AG09309 (cell line): ENCODE measurements at regions not wholly inside any gene's neighbourhood (a gene's known extent, or its start where the extent isn't known, plus 50 kb on each side); places are given as distances from the start of the nearest gene placed in this dataset.

Experiments used
- DNase-seq: peaks from one replicate; pipeline ENCODE4 v3.0.0-alpha.2; 2010; ENCODE audit warnings: low read depth
- H3K4me3 ChIP-seq: 2 replicates; pipeline ENCODE4 v1.5.1; 2011; ENCODE audit warnings: mild to moderate bottlenecking, low read depth, low read length, moderate library complexity; ENCODE audit not compliant: control insufficient read depth
- CTCF ChIP-seq: IDR thresholded peaks from 2 replicates; pipeline ENCODE4 v1.5.1; 2011; ENCODE audit warnings: mild to moderate bottlenecking, low read depth, low read length, inconsistent platforms; ENCODE audit not compliant: insufficient read depth, control insufficient read depth; ENCODE audit errors: missing control alignments

- DNase-seq = no peak
- no peak for TF ChIP-seq CTCF
- H3K4me3 ChIP-seq = no peak overlapping the region
These were observed 50.3 kb downstream of the UTRN start for GRCh38 chr6:144335311-144335861.

- H3K4me3 ChIP-seq = no peak overlapping the region
- no peak for TF ChIP-seq CTCF
- DNase-seq = no peak
These were observed 50.8 kb downstream of the UTRN start for GRCh38 chr6:144335914-144336313.

- no peak for DNase-seq
- H3K4me3 ChIP-seq = no peak overlapping the region
- no peak for TF ChIP-seq CTCF
These were observed 51.8 kb downstream of the UTRN start for GRCh38 chr6:144336900-144337299.

- TF ChIP-seq CTCF = no peak
These were observed 53.3 kb downstream of the UTRN start for GRCh38 chr6:144338474-144338873.

GRCh38 chr6:144338951-144339700 lies 54.0 kb downstream of the UTRN start:
- H3K4me3 ChIP-seq = no peak overlapping the region
- no peak for TF ChIP-seq CTCF
- no peak for DNase-seq

More at GRCh38 chr6:144338474-144338873, 53.3 kb downstream of the UTRN start:
- H3K4me3 ChIP-seq = no peak overlapping the region
- DNase-seq = no peak

- no peak for DNase-seq
- no peak for TF ChIP-seq CTCF
- no peak overlapping the region for H3K4me3 ChIP-seq
These were observed 54.8 kb downstream of the UTRN start for GRCh38 chr6:144339859-144340452.
